ENCODE measurements at regions not wholly inside any gene's neighbourhood (a gene's known extent, or its start where the extent isn't known, plus 50 kb on each side); places are given as distances from the start of the nearest gene placed in this dataset.

DNA sequence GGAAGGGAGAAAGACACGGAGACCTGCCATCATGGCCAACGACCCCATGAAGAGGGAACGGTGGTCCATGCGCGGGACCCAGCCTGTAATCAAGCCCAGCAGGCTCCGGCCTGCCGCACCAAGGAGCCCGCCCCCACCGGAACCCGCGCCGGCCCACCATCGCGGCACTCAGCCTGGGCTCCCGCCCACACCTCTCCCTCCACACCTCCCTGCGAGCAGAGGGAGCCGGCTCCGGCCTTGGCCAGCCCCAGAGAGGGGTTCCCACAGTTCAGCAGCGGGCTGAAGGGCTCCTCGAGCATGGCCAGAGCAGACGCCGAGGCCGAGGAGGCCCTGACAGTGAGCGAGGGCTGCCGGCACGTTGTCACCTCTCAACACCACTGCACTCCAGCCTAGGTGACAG is 1302.8 kb upstream of the CNTN5 start:
- DNase-seq (ENCODE audit: low read depth in 3 of 3, low spot score in 2 of 3) = no peak

DNA sequence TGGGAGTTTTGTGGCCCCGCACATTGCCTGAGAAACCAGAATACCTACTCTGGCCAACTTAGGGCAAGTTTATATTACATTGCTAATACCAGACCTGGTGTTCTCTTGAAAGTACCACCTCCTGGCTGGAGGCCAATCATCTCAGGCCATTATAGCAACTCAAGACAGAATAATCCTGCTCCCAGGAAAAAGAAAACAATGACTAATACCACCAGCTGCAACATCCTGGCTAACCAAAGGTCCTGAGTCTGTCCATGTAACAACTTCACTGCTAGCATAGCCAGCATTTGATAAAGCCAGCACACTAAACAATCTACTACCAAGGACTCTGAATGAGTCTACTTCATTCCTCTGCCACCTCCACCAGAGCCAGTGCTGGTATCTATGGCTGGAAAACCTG is 1298.7 kb upstream of the CNTN5 start:
- DNase-seq (ENCODE audit: low read depth in 3 of 3, low spot score in 2 of 3) = no peak

DNA sequence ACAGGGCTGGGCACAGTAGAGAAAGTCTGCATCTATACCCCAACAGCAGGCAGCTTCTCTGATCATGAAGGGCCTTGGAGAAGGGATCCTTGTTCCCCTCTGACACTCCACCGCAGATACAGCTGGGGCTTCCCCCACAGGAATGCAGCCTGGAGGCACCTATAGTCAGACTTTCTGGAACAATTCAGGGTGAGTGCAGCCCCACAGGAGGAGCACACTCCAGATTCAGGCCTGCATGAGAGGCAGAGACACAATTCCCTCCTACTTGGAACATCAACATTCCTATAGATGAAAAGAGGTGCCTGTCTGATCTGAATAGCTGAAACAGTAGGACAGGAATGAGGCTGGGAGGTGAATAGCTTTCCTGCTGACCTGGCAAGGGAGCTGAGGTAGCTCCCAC is 1298.0 kb upstream of the CNTN5 start:
- no peak for DNase-seq (ENCODE audit: low read depth in 3 of 3, low spot score in 2 of 3)

DNA sequence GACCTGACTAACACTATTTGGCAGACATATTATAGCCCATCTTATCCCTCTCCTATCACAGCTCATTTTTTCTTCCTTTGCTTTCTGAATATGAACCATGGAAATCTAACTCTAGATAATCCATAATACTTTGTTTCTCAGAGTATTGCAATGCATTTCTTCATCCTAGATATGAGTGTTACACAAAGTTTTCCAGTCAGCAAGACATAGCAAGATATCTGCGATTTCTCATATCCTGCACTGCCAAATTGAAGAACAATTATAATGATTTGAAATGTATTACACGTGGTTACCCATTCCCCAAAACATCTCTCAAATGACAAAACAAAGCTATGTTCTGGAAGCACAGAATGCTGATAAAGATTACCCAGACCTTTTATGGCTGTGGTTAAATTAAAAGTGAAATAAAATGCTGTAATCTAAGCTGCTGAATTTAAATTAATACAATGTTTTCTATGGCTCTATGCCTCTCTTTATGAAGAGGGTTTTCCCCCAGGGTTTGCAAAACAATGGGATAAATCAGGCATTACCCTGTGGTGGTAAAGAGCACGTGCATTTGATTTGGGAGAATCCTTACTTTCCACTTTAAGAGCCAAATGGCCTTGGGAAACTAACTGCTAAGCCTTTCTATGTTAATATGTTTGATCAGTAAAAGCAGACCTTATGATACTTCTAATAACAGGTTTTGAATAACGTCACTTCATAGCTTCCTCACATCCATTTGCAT is 1291.0 kb upstream of the CNTN5 start:
- DNase-seq (ENCODE audit: low read depth in 3 of 3, low spot score in 2 of 3) = no peak

DNA sequence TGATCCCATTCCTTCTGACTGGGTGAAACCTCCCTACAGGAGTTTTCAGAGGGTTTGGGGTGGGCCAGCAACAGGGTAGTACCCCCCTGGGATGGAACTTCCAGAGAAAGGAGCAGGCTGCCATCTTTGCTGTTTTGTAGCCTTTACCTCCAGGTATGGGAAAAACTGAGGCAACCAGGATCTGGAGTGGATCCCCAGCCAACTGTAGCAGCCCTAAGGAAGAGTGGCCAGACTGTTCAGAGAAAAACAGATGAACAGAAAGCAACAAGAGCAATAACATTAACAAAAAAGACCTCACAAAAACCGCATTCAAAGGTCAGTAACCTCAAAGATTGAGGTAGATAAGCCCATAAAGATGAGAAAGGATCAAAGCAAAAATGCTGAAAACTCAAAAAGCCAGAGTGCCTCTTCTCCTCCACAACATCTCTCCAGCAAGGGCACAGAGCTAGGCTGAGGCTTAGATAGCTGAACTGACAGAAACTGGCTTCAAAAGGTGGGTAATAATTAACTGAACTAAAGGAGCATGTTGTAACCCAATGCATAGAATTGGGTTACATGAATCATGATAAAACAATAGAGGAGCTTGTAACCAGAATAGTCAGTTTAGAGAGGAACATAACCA is 1288.6 kb upstream of the CNTN5 start:
- DNase-seq (ENCODE audit: low read depth in 3 of 3, low spot score in 2 of 3) = no peak

DNA sequence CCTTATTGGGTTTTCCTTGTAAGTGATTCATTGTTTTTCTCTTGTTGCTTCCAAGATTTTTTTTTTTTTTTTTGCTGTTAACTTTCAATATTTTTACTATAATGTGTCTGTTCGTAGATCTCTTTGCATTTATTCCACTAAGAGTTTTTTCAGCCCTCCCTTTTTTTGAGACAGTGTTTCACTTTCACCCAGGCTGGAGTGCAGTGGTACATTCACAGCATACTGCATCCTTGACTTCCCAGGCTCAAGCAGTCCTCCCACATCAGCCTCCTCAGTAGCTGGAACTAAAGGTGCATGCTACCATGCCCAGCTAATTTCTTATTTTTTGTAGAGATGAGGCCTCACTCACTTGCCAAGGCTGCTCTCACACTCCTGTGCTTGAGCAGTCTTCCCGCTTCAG is 1282.0 kb upstream of the CNTN5 start:
- no peak for DNase-seq (ENCODE audit: low read depth in 3 of 3, low spot score in 2 of 3)

DNA sequence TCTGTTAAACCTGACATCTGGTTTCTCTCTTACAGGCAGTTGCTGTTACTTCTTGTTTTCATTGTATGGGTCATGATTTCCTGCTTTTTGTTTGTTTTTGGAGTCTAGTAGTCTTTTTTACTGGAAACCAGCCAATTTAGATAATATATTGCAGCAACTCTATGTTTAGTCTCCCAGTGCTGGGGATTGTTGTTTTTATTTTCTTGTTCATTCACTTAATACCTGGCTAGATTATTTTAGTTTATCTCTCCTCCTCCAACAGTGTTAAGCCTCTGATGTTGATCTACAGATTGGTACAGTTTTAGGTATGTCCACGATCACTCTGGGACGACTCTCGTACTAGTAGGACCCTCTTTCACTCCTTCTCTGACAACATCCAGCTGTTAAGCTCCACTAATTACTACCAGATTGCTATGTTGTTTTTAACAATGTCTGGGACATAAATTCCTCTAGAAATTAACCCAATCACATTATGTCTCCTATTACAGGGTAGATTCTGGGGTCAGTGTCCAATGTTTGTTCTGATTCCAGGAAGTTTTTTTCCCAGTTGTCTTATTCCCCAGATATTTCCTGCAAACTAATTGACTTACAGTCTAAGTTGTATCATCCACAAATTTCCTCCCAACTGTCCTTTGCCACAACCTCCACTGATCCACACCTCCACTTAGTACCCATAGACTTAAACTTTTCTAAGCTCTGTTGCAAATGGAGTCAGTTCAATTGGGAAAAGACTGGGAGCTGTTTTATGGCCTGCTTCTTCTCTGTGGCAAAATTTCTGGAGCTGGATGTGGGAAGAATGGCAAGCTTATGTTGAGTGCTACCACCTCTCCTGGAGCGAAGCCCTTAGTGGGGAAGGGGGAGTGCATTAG is 1280.6 kb upstream of the CNTN5 start:
- peak; percentile 71 to 82 (median 75) for DNase-seq (ENCODE audit: low read depth in 3 of 3, low spot score in 2 of 3)

DNA sequence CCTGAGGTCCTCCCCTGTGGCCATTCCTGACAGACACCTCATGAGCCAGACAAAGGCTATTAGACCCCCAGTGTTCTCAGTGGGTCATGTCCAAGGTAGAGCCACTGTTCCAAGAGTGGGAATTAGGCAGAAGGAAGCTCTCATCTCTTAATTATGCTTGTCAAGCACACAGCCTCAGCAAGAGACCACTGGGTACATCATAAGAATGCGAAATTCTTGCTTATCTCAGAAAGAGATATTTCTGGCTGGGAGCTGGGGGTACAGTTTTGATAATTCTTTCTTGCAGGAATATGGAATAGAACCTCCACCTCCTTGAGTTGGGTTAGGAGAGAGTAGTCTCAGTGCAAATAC is 1280.0 kb upstream of the CNTN5 start:
- DNase-seq (ENCODE audit: low read depth in 3 of 3, low spot score in 2 of 3) = no peak

DNA sequence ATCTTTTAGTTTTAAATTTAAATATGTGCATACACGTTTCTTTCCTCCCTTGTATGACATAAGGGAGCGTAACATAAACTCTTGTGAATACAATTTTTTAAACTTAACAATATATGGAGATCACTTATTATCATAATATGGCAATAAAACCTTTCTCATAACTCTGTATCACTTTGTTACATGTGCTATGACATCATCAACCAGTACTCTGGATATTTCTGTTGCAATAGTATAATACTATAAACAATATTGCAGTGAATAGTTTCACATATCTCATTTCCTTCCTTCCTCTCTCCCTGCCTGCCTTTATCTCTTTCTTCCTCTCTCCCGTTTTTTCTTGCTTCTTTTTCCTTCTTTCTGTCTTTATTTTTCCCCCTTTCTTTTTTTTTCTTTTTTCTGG is 1278.0 kb upstream of the CNTN5 start:
- no peak for DNase-seq (ENCODE audit: low read depth in 3 of 3, low spot score in 2 of 3)

DNA sequence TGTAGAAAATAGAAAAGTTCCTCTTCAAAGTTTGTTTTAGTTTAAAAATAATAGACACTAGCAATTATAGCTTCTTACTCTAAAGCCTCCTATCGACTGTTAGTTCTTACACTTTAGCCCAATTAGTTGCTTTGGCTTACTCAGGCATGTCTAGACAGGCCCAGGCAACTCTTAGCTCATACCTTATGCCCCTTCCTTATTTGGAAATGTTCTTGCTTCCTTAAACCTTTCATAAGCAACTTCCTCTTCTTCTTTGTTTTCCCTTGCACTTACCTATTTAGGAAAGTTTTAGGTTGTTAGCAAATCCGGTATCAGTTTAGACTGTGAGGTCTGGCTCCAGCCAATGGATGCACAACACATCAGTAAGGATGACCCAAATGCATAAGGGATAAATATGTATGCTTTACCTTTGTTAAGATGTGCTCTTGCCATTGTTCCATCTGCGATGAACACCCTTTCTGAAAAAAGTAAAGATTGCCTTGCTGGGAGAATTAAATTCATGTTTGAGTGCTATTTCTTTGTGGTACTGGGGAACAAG is 1277.5 kb upstream of the CNTN5 start:
- DNase-seq (ENCODE audit: low read depth in 3 of 3, low spot score in 2 of 3) = no peak

DNA sequence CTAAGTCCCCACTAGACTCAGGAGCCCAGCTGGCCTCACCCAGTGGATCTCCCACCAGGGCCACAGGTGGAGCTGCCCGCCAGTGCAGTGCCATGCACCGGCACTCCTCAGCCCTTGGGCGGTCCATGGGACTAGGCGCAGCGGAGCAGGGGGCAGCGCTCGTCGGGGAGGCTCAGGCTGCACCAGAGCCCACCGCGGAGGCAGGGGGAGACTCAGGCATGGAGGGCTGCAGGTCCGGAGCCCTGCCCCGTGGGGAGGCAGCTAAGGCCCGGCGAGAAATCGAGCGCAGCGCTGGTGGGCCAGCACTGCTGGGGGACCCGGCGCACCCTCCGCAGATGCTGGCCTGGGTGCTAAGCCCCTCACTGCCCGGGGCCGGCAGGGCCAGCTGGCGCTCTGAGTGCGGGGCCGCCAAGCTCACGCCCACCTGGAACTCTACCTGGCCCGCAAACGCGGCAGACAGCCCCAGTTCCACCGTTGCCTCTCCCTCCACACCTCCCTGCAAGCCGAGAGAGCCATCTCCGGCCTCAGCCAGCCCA is 1275.2 kb upstream of the CNTN5 start:
- DNase-seq (ENCODE audit: low read depth in 3 of 3, low spot score in 2 of 3) = no peak

DNA sequence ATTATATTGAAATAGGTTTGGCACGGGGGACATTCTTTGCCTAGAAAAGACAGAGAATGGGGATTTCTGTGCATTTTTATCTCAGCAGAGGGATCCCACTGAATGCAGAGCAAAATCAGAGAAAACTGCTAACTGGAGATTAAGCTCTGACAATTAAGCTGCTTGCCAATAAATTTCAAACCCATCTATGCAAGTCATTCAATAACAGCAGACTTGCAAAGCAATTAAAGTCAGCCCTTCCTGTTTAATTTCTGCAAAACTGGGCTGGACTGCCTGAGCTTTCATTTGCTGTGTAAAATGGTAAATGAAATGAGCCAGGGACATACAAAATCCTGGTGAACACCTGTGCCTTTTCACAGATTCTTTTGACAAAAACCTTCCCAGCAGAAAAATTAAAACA is 1273.9 kb upstream of the CNTN5 start:
- no peak for DNase-seq (ENCODE audit: low read depth in 3 of 3, low spot score in 2 of 3)

DNA sequence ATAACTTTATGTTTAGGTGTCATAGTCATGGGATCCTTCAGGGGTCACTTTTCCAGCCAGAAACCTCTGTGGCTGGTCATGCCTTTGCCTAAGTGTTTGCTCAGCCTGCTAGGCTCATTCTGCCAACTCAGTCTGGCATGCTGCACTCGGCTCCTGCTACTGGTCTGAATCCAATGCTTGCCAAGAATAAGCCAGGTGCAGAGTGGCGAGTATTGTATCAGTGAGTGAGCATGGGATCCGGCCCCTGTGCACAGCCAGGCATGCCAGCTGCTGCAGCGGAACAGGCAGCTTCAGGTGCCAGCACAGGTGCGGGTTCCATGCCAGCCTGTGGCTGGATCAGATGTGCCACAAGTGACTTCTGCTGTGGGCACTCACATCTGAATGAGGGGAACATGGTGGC is 1269.3 kb upstream of the CNTN5 start:
- DNase-seq (ENCODE audit: low read depth in 3 of 3, low spot score in 2 of 3) = no peak

DNA sequence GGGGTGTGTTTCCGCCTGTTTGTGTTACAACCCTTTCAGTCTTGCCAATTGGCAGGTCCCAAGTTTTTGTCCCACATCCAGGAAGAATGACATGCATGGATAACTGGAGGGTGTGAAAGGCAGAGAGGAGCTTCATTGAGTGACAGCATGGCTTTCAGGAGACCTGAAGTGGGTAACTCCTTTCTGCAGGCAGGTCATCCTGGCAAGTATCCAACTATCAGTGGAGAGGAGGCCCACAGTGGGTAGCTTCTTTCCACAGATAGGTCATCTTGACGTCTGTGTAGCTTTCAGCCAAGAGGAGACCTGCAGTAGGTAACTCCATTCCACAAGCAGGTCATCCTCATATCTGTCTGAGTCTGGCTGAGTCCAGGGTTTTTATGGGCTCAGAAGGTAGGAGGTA is 1268.8 kb upstream of the CNTN5 start:
- DNase-seq (ENCODE audit: low read depth in 3 of 3, low spot score in 2 of 3) = no peak

DNA sequence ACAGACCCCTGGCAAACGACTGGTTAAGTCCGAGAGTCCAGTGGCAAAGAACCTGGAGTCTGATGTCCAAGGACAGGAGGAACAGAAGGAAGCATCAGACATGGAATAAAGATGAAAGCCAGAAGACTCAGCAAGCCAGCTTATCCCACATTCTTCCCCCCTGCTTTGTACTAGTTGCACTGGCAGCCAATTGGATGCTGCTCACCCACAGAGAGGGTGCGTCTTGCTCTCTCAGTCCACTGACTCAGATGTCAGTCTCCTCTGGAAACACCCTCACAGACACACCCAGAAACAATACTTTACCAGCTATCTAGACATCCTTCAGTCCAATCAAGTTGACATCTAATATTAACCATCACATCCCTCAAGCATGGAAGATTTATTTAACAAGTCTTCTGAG is 1265.8 kb upstream of the CNTN5 start:
- no peak for DNase-seq (ENCODE audit: low read depth in 3 of 3, low spot score in 2 of 3)

DNA sequence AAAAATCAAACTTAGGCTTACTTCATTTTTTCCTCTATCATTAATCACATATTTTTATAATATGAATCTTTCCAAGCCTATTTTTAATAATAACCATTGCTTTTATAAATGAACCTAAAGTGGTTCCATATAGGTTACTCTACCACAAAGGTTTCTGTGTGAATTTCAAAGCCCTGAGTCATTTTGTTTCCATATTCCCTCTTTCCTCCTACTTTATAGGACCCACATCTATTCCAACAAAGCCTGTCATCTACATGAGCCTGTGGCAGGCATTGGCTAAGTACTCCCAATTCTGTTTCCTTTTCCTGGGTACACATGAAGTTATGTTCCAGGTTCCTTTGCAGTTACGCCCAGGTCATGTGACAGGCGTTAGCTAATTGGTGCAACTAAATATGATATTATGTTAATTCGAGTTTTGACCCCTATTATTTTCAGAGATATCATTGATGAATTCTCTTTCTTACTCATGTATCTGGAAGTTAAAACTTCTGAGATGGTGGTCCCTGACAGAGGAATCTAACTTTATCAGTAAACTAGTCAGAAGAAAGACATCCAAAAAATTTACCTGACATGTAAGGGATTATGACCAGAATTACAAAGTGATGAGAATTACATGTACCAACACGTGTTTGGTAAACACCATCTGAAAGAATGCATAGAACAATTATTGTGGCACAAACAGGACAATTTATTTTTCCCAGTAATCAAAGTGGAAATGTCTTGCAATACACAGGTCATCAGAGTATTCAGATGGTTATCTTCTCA is 1264.0 kb upstream of the CNTN5 start:
- no peak for DNase-seq (ENCODE audit: low read depth in 3 of 3, low spot score in 2 of 3)

DNA sequence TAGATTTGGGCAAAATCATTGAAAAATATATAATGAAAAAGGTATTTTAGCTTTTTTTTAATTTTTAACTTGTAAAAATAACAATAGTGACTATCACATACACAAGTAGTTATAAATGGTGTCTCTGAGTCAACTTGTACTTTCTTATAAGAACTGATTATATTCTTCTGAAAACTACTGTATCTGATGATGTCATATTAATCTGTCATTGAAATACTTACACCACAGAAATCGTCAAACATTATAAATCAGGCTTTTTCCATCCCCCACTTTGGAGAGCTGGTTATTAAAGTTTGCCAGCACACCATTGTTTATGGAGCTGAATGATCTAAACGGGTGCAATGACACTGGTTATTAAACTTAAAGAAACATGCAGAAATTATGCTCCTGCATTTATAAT is 1259.6 kb upstream of the CNTN5 start:
- DNase-seq (ENCODE audit: low read depth in 3 of 3, low spot score in 2 of 3) = no peak

DNA sequence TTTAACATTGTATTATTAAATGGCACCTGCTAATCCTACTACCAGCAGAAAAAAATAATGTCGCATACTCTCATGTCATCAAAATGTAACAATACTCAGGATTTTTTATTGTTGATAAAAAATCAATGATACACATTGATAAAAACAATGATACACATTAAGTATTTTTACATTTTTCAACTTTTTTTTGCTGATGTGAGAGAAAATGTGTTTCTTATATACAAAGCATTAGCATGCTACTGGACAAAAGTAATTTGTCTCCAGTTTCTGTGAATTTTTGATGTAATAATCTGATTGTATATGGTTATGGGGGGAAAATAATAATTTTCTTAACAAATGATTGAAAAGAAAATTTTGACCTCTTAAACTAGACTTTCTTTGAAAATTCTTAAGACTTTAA is 1256.6 kb upstream of the CNTN5 start:
- DNase-seq (ENCODE audit: low read depth in 3 of 3, low spot score in 2 of 3) = no peak

DNA sequence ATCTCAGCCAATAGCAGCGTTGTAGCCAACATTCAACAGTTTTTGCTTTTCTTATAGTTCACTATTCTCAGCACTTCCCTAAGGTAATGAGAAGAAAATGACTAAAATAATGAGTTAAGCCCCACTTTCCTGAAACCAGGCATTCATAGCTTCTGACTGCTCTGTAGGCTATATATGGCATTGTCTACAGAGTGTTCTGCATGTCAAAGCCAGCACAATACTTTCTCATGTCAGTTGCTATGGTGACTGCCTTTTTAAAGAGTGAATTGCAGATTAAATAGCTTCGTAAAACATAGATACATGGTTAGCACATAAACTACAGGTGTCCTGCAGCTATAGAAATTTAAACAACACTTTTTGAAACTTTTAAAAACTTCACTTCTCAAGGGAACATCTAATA is 1256.1 kb upstream of the CNTN5 start:
- DNase-seq (ENCODE audit: low read depth in 3 of 3, low spot score in 2 of 3) = no peak

DNA sequence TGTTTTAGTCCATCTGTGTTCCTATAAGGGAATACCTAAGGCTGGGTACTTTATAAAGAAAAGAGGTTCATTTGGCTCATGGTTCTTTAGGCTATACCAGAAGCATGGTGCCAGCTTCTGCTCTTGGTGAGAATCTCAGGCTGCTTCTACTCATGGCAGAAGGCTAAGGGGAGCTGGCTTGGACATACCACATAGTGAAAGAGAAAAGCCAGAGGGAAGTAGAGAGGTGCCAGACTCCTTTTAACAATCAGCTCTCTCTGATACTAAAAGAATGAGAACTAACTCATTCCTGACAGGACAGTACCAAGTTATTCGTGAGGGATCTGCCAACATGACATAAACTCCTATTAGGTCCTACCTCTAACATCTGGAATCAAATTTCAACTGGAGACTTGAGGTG is 1250.2 kb upstream of the CNTN5 start:
- DNase-seq (ENCODE audit: low read depth in 3 of 3, low spot score in 2 of 3) = no peak

DNA sequence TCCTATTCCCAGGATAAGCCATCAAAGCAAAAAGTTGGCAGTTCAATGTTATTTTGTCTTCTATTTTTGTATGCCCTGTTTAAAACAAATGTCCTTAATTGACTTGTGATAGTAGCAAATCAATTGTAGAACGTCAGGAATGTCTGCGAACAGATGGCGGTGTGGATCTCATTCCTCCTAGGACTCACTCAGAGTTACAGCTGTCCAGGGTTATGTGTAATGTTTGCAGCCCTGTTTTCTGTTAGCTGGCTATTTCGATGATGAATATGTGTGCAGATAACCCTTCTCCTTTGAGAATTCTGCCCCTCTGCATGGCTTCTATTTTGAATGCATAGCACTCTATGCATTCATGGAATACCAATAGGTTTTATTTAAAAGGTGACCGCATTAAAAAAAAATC is 1248.0 kb upstream of the CNTN5 start:
- no peak for DNase-seq (ENCODE audit: low read depth in 3 of 3, low spot score in 2 of 3)
